ENCODE measurements at regions not wholly inside any gene's neighbourhood (a gene's known extent, or its start where the extent isn't known, plus 50 kb on each side); places are given as distances from the start of the nearest gene placed in this dataset.
"Not testable (repeated sequence)": the region's sequence is repeated elsewhere in the genome, so short reads cannot be mapped to it uniquely, and the experiment has no call there.

GRCh38 chr5:104932431-104932830, 1369.8 kb upstream of the NUDT12 start:
- DNase-seq (ENCODE audit: low read depth in 1 of 2, low spot score in 1 of 2) = peak in 1 of 2 experiments; percentile 4
- TF ChIP-seq JUND (IDR thresholded peaks at IDR 0.05; ENCODE audit: low read depth) = no peak
- in situ Hi-C loops (cut with HindIII; ENCODE audit: low pct_unique_long_range_greater_than_20kb, low sequenced_read_pairs) = no loop called here

GRCh38 chr5:104928906-104929520, 1366.4 kb upstream of the NUDT12 start:
- DNase-seq (ENCODE audit: low read depth in 1 of 2, low spot score in 1 of 2) = no peak
- TF ChIP-seq JUND (IDR thresholded peaks at IDR 0.05; ENCODE audit: low read depth) = no peak
- in situ Hi-C loops (cut with HindIII; ENCODE audit: low pct_unique_long_range_greater_than_20kb, low sequenced_read_pairs) = no loop called here

- TF ChIP-seq JUND (IDR thresholded peaks at IDR 0.05; ENCODE audit: low read depth) = no peak
- in situ Hi-C loops (cut with HindIII; ENCODE audit: low pct_unique_long_range_greater_than_20kb, low sequenced_read_pairs) = no loop called here
- no peak for DNase-seq (ENCODE audit: low read depth in 1 of 2, low spot score in 1 of 2)
Measured at GRCh38 chr5:104915226-104915625, 1352.6 kb upstream of the NUDT12 start.

- no peak for DNase-seq (ENCODE audit: low read depth in 1 of 2, low spot score in 1 of 2)
- in situ Hi-C loops (cut with HindIII; ENCODE audit: low pct_unique_long_range_greater_than_20kb, low sequenced_read_pairs) = no loop called here
- no peak for TF ChIP-seq JUND (IDR thresholded peaks at IDR 0.05; ENCODE audit: low read depth)
Measured at GRCh38 chr5:104914536-104915070, 1352.0 kb upstream of the NUDT12 start.

GRCh38 chr5:104913841-104914281, 1351.3 kb upstream of the NUDT12 start:
- no peak for DNase-seq (ENCODE audit: low read depth in 1 of 2, low spot score in 1 of 2)
- in situ Hi-C loops (cut with HindIII; ENCODE audit: low pct_unique_long_range_greater_than_20kb, low sequenced_read_pairs) = no loop called here
- TF ChIP-seq JUND (IDR thresholded peaks at IDR 0.05; ENCODE audit: low read depth) = no peak

GRCh38 chr5:104909803-104910202, 1347.2 kb upstream of the NUDT12 start:
- in situ Hi-C loops (cut with HindIII; ENCODE audit: low pct_unique_long_range_greater_than_20kb, low sequenced_read_pairs) = no loop called here
- no peak for DNase-seq (ENCODE audit: low read depth in 1 of 2, low spot score in 1 of 2)
- no peak for TF ChIP-seq JUND (IDR thresholded peaks at IDR 0.05; ENCODE audit: low read depth)

GRCh38 chr5:104904561-104904960, 1342.0 kb upstream of the NUDT12 start:
- no peak for DNase-seq (ENCODE audit: low read depth in 1 of 2, low spot score in 1 of 2)
- in situ Hi-C loops (cut with HindIII; ENCODE audit: low pct_unique_long_range_greater_than_20kb, low sequenced_read_pairs) = no loop called here
- no peak for TF ChIP-seq JUND (IDR thresholded peaks at IDR 0.05; ENCODE audit: low read depth)

GRCh38 chr5:104903941-104904340, 1341.4 kb upstream of the NUDT12 start:
- in situ Hi-C loops (cut with HindIII; ENCODE audit: low pct_unique_long_range_greater_than_20kb, low sequenced_read_pairs) = no loop called here
- no peak for TF ChIP-seq JUND (IDR thresholded peaks at IDR 0.05; ENCODE audit: low read depth)

GRCh38 chr5:104891596-104891995, 1329.0 kb upstream of the NUDT12 start:
- no peak for TF ChIP-seq JUND (IDR thresholded peaks at IDR 0.05; ENCODE audit: low read depth)

More at GRCh38 chr5:104903941-104904340, 1341.4 kb upstream of the NUDT12 start:
- no peak for DNase-seq (ENCODE audit: low read depth in 1 of 2, low spot score in 1 of 2)

GRCh38 chr5:104890767-104891166, 1328.2 kb upstream of the NUDT12 start:
- in situ Hi-C loops (cut with HindIII; ENCODE audit: low pct_unique_long_range_greater_than_20kb, low sequenced_read_pairs) = no loop called here
- no peak for TF ChIP-seq JUND (IDR thresholded peaks at IDR 0.05; ENCODE audit: low read depth)
- no peak for DNase-seq (ENCODE audit: low read depth in 1 of 2, low spot score in 1 of 2)

More at GRCh38 chr5:104891596-104891995, 1329.0 kb upstream of the NUDT12 start:
- in situ Hi-C loops (cut with HindIII; ENCODE audit: low pct_unique_long_range_greater_than_20kb, low sequenced_read_pairs) = no loop called here
- DNase-seq (ENCODE audit: low read depth in 1 of 2, low spot score in 1 of 2) = no peak

GRCh38 chr5:104859437-104859836, 1296.8 kb upstream of the NUDT12 start:
- no peak for DNase-seq (ENCODE audit: low read depth in 1 of 2, low spot score in 1 of 2)
- in situ Hi-C loops (cut with HindIII; ENCODE audit: low pct_unique_long_range_greater_than_20kb, low sequenced_read_pairs) = no loop called here
- TF ChIP-seq JUND (IDR thresholded peaks at IDR 0.05; ENCODE audit: low read depth) = no peak

- in situ Hi-C loops (cut with HindIII; ENCODE audit: low pct_unique_long_range_greater_than_20kb, low sequenced_read_pairs); DNase-seq (ENCODE audit: low read depth in 1 of 2, low spot score in 1 of 2): not testable (repeated sequence)
Measured at GRCh38 chr5:104852099-104852498, 1289.5 kb upstream of the NUDT12 start.

- TF ChIP-seq JUND (IDR thresholded peaks at IDR 0.05; ENCODE audit: low read depth) = no peak
- no peak for DNase-seq (ENCODE audit: low read depth in 1 of 2, low spot score in 1 of 2)
- in situ Hi-C loops (cut with HindIII; ENCODE audit: low pct_unique_long_range_greater_than_20kb, low sequenced_read_pairs) = no loop called here
Measured at GRCh38 chr5:104845541-104845940, 1283.0 kb upstream of the NUDT12 start.

- TF ChIP-seq JUND (IDR thresholded peaks at IDR 0.05; ENCODE audit: low read depth) = no peak
- no peak for DNase-seq (ENCODE audit: low read depth in 1 of 2, low spot score in 1 of 2)
- in situ Hi-C loops (cut with HindIII; ENCODE audit: low pct_unique_long_range_greater_than_20kb, low sequenced_read_pairs) = no loop called here
Measured at GRCh38 chr5:104843822-104844221, 1281.2 kb upstream of the NUDT12 start.
